DOHH2 (cell line): ENCODE measurements at regions not wholly inside any gene's neighbourhood (a gene's known extent, or its start where the extent isn't known, plus 50 kb on each side); places are given as distances from the start of the nearest gene placed in this dataset.

Experiments
- H3F3A ChIP-seq: fragments of 200-600 bp; sonication (generic), shearing (Covaris generic); 2 replicates; pipeline ENCODE4 v1.6.0; 2016; ENCODE audit warnings: antibody characterized with exemption, mild to moderate bottlenecking; ENCODE audit not compliant: control insufficient read depth, insufficient read depth
- H3K27ac ChIP-seq: fragments of 200-600 bp; sonication (generic); 2 replicates; pipeline ENCODE4 v1.5.1; 2014; ENCODE audit warnings: low read depth, mild to moderate bottlenecking, low read length, moderate library complexity
- H3K27me3 ChIP-seq: fragments of 200-600 bp; sonication (generic); 2 replicates; pipeline ENCODE4 v1.6.1; 2014; ENCODE audit warnings: mild to moderate bottlenecking, low read length, mixed read lengths; ENCODE audit not compliant: control insufficient read depth
- H3K36me3 ChIP-seq: fragments of 200-600 bp; sonication (generic); 2 replicates; pipeline ENCODE4 v1.6.1; 2014; ENCODE audit warnings: mild to moderate bottlenecking, low read length, moderate library complexity, mixed read lengths; ENCODE audit not compliant: control insufficient read depth
- H3K4me1 ChIP-seq: fragments of 200-600 bp; sonication (generic); 2 replicates; pipeline ENCODE4 v1.6.1; 2014; ENCODE audit warnings: mild to moderate bottlenecking, low read length, mixed read lengths; ENCODE audit not compliant: control insufficient read depth
- H3K4me2 ChIP-seq: fragments of 200-600 bp; sonication (generic); 2 replicates; pipeline ENCODE4 v1.6.0; 2014; ENCODE audit warnings: mild to moderate bottlenecking, low read length, moderate library complexity
- H3K4me3 ChIP-seq: fragments of 200-600 bp; sonication (generic); 2 replicates; pipeline ENCODE4 v1.5.1; 2014; ENCODE audit warnings: mild to moderate bottlenecking, low read length, mixed read lengths
- H3K79me2 ChIP-seq: fragments of 200-600 bp; sonication (generic); 2 replicates; pipeline ENCODE4 v1.6.1; 2014; ENCODE audit warnings: mild to moderate bottlenecking, low read length, mixed read lengths; ENCODE audit not compliant: control insufficient read depth
- H3K9me2 ChIP-seq: fragments of 200-600 bp; sonication (generic); replicated peaks from 2 replicates; pipeline ENCODE4 v1.6.1; 2014; ENCODE audit warnings: mild to moderate bottlenecking, low read length, mixed read lengths; ENCODE audit not compliant: control insufficient read depth
- H3K9me3 ChIP-seq: fragments of 200-600 bp; sonication (generic); 2 replicates; pipeline ENCODE4 v1.6.1; 2014; ENCODE audit warnings: antibody characterized with exemption, low read length, mixed read lengths; ENCODE audit not compliant: control insufficient read depth, insufficient read depth
- H4K20me1 ChIP-seq: fragments of 200-600 bp; sonication (generic); 2 replicates; pipeline ENCODE4 v1.6.0; 2014; ENCODE audit warnings: low read depth, mild to moderate bottlenecking, antibody characterized with exemption, low read length, moderate library complexity; ENCODE audit not compliant: control insufficient read depth, insufficient read depth
- CTCF ChIP-seq: fragments of 200-600 bp; sonication (generic); IDR thresholded peaks from one replicate; pipeline ENCODE4 v1.5.1; 2014; ENCODE audit warnings: antibody characterized with exemption, mild to moderate bottlenecking, low read depth, low read length; ENCODE audit not compliant: poor library complexity, severe bottlenecking
- EZH2phosphoT487 ChIP-seq: fragments of 200-600 bp; sonication (generic); IDR thresholded peaks from 2 replicates; pipeline ENCODE4 v1.6.1; 2017; ENCODE audit warnings: borderline replicate concordance, mild to moderate bottlenecking, antibody characterized with exemption, low read length, moderate library complexity, mixed read lengths

- H3K4me3 ChIP-seq, result no peak overlapping the region
Measured at GRCh38 chr13:102968572-102969228, 97.5 kb downstream of the SLC10A2 start.

DNA sequence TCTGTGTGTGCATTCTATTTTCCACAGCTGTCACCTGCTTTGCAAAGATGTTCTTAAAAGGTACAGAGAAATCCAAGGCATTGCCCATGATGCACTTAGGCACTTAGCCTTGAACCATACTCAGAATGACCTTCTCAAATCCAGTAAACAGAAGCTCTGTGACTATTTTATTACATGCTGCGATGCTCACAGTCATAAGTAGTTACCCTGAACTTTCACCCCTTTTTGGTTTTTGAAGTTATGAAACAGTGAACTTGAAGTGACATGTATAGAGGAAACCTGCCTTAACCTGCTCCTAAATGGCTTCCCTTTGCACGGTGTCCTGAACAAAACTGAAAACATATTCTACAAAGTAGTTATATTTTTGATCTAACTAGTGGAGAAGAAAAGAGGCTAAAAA is 100.4 kb downstream of the SLC10A2 start:
- Histone ChIP-seq H3K9me3 (peaks cover 16% of the 10 kb centered on the region; the same call in 1 of the 2 replicates), H3K4me2 (no peak overlapping the region), H3F3A (no peaks in the 10 kb centered on the region), H3K79me2 (no peaks in the 10 kb centered on the region), H3K9me2 (no peaks in the 10 kb centered on the region), H3K27ac (no peak overlapping the region), H3K27me3 (no peaks in the 10 kb centered on the region), H3K36me3 (no peaks in the 10 kb centered on the region), H4K20me1 (no peaks in the 10 kb centered on the region), H3K4me3 (no peak overlapping the region), H3K4me1 (peaks cover 6% of the 10 kb centered on the region)
- TF ChIP-seq CTCF, result no peak
- no peak for TF ChIP-seq EZH2phosphoT487

More at GRCh38 chr13:102968572-102969228, 97.5 kb downstream of the SLC10A2 start:
- Histone ChIP-seq H3K4me2 (no peak overlapping the region), H3K27ac (no peak overlapping the region), H3K9me2 (no peaks in the 10 kb centered on the region), H3K36me3 (no peaks in the 10 kb centered on the region), H3K79me2 (no peaks in the 10 kb centered on the region), H3K9me3 (peaks cover 12% of the 10 kb centered on the region; the same call in 1 of the 2 replicates), H3K27me3 (no peaks in the 10 kb centered on the region), H3F3A (no peaks in the 10 kb centered on the region), H4K20me1 (no peaks in the 10 kb centered on the region), H3K4me1 (peaks cover 6% of the 10 kb centered on the region)
- no peak for TF ChIP-seq CTCF
- TF ChIP-seq EZH2phosphoT487, result no peak

GRCh38 chr13:102962430-102962829 is 103.8 kb downstream of the SLC10A2 start:
- no peaks in the 10 kb centered on the region for H3K79me2 ChIP-seq
- H3K4me2 ChIP-seq, result no peak overlapping the region
- H3K4me1 ChIP-seq, result no peaks in the 10 kb centered on the region
- H3K36me3 ChIP-seq, result no peaks in the 10 kb centered on the region
- no peaks in the 10 kb centered on the region for H3K27me3 ChIP-seq
- H4K20me1 ChIP-seq, result no peaks in the 10 kb centered on the region
- H3K27ac ChIP-seq, result no peak overlapping the region
- peaks cover 11% of the 10 kb centered on the region; the same call in 1 of the 2 replicates for H3K9me3 ChIP-seq
- H3K4me3 ChIP-seq, result no peak overlapping the region
- no peaks in the 10 kb centered on the region for H3F3A ChIP-seq
- TF ChIP-seq EZH2phosphoT487 (no peak), CTCF (no peak)
- no peaks in the 10 kb centered on the region for H3K9me2 ChIP-seq
